HUES6 (cell line): ENCODE measurements at regions not wholly inside any gene's neighbourhood (a gene's known extent, or its start where the extent isn't known, plus 50 kb on each side); places are given as distances from the start of the nearest gene placed in this dataset.
A peak's percentile ranks its signal among the peaks of the same experiment; 100 is the strongest.

ENCODE experiments used
- H3K27ac ChIP-seq: 2 replicates; pipeline ENCODE4 v1.7.0; 2013; ENCODE audit warnings: low read depth, mild to moderate bottlenecking, low read length, inconsistent platforms
- H3K27me3 ChIP-seq: 2 replicates; pipeline ENCODE4 v1.6.1; 2013; ENCODE audit warnings: low read length; ENCODE audit not compliant: control insufficient read depth, insufficient read depth
- H3K36me3 ChIP-seq: 2 replicates; pipeline ENCODE4 v1.6.1; 2013; ENCODE audit warnings: low read length; ENCODE audit not compliant: control insufficient read depth, insufficient read depth
- H3K4me1 ChIP-seq: 2 replicates; pipeline ENCODE4 v1.6.1; 2013; ENCODE audit warnings: low read length; ENCODE audit not compliant: control insufficient read depth, insufficient read depth
- H3K4me3 ChIP-seq: 2 replicates; pipeline ENCODE4 v1.5.1; 2013; ENCODE audit warnings: low read depth, low read length
- H3K9ac ChIP-seq: one replicate; pipeline ENCODE4 v1.6.1; 2013; ENCODE audit warnings: mild to moderate bottlenecking, low read length
- H3K9me3 ChIP-seq: 2 replicates; pipeline ENCODE4 v1.6.1; 2013; ENCODE audit warnings: low read depth, low read length; ENCODE audit not compliant: control insufficient read depth, insufficient read depth

DNA sequence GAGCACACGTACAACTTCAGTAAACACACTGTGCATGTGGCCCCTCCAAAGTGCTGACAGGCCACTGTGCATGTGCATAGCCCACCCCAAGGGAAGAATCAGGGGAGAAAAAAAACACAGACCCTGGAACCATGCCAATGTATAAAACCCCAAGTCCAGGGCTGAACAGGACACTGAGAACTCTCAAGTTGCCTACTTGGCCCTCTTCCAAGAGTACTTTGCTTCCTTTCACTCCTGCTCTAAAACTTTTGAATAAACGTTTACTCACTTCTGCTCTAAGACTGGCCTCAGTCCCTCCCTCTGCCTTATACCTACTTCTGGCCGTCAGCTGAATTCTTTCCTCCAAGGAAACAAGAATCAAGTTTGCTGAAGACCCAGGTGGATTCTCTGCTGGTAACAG lies 77.7 kb upstream of the NFIB start:
- Histone ChIP-seq H3K27me3 (no peaks in the 10 kb centered on the region), H3K9me3 (peaks cover 12% of the 10 kb centered on the region), H3K4me1 (no peaks in the 10 kb centered on the region), H3K4me3 (no peak overlapping the region), H3K36me3 (no peaks in the 10 kb centered on the region), H3K9ac (no peak overlapping the region), H3K27ac (no peak overlapping the region)

DNA sequence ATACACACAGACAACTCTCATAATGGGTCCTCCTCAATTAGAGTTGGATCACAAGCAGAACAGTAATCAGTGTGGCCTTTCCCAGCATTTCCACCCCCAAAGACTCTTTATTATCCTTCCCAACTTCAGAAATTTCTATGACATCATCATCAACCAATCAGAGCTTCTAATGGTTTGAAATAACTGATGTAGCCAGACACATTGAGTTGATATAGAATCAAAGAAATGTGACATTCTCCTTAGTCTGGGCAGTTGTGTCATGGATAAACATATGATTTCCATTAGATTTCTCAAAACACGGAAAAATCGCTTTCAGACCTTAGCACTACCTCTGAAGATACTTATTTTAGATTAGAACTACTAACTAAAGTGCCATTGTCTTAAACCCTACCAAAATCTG lies 75.7 kb upstream of the NFIB start:
- no peak overlapping the region for H3K27ac ChIP-seq
- H3K4me1 ChIP-seq: no peaks in the 10 kb centered on the region
- no peaks in the 10 kb centered on the region for H3K27me3 ChIP-seq
- no peak overlapping the region for H3K9ac ChIP-seq
- peaks cover 12% of the 10 kb centered on the region for H3K9me3 ChIP-seq
- no peaks in the 10 kb centered on the region for H3K36me3 ChIP-seq
- H3K4me3 ChIP-seq: no peak overlapping the region

DNA sequence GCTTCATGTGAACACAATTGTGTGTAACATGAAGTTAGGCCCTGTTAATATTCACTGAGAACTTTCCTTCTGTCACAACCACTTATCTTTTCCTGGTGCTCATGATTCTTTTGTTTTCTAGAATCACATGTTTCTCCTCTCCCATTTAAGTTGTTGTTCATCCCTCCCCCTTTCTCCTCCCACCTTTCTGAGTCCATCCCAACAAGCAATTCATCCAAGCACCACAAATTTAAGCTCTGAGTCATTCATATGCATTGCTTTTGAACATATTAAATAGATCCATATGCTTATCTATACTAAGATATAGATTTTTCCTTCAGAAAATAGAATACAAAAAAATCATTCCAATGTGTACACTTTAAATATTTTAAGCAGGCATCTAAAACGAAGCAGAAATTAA lies 75.2 kb upstream of the NFIB start:
- Histone ChIP-seq H3K4me3 (no peak overlapping the region), H3K36me3 (no peaks in the 10 kb centered on the region), H3K4me1 (no peaks in the 10 kb centered on the region), H3K27me3 (no peaks in the 10 kb centered on the region), H3K9me3 (peaks cover 9% of the 10 kb centered on the region), H3K9ac (no peak overlapping the region), H3K27ac (no peak overlapping the region)

DNA sequence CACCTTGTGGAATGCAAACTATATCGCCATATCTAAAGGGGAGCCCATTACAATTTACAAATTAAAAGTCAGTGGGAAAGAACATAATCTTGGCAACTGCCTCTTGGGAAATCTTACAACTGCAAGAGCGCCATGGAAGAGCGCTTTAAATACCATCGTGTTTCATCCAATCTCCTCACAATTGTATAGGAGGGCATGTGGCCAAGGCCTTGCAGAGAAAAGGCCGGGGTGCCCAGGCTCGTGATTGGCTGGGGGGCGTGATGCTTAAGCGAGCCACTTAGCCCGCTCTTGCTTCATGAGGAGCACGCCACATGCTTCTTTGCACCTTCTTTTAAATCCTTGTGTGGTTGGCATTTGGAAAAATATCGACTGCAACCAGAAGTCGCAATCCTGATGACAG lies 69.8 kb upstream of the NFIB start:
- Histone ChIP-seq H3K27me3 (no peaks in the 10 kb centered on the region), H3K27ac (no peak overlapping the region), H3K36me3 (no peaks in the 10 kb centered on the region), H3K4me3 (no peak overlapping the region), H3K9ac (no peak overlapping the region), H3K9me3 (no peaks in the 10 kb centered on the region), H3K4me1 (no peaks in the 10 kb centered on the region)

DNA sequence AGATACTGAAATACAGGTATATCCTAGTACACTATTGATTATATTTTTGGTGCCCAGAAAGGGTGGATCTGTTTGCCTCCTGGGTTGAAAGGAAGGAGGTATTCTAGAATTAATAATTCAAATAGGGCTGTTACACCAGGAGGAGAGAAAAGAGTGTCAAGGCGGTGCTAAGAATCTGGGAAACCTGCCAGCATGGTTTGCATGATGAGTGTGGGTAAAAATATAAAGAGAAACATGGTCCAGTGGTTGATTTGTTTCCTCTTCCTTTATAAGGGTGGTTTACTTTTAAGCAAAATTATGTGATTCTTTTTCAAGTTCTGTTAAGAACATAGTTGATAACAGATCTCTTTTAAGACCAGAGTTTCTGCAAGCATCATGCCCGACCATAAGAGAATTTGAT lies 69.4 kb upstream of the NFIB start:
- H3K9ac ChIP-seq: no peak overlapping the region
- H3K27me3 ChIP-seq: no peaks in the 10 kb centered on the region
- no peaks in the 10 kb centered on the region for H3K9me3 ChIP-seq
- no peak overlapping the region for H3K4me3 ChIP-seq
- no peaks in the 10 kb centered on the region for H3K4me1 ChIP-seq
- no peaks in the 10 kb centered on the region for H3K36me3 ChIP-seq
- H3K27ac ChIP-seq: no peak overlapping the region

DNA sequence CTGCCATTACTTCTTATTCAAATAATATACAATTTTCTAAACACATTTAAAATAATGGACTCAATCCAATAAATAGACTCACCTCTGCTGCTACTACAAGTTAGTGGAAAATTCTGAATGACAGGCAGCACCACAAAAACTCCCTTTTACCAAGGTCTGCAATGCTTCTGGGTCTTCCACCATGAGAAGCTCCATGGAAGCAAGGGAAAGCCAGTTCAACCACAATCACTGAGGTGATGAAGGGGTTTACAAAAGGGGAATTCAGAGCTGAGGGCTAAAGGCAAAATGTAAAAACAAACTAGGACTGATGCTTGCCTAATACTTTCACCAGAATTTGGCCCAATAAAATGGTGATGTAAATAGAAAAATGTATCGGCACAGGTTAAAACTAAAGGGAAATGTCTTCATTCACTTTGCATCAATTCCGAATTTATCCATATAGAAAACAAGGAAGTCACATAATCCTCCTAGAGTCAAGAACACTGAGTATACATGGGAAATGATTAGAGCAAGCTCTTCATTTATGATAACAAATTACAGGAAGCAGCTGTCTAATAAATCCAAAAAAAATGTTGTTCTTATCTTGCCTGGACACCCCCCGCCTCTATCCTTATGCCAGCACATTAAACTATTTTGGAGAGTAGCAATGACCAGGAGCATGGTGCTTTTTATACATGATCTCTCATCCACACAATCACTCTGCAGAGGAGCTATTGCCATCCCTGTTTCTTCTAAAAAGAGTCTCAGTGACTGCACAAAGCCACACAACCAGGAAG lies 66.3 kb upstream of the NFIB start:
- Histone ChIP-seq H3K9me3 (peaks cover 8% of the 10 kb centered on the region), H3K27me3 (no peaks in the 10 kb centered on the region), H3K9ac (no peak overlapping the region), H3K4me3 (no peak overlapping the region), H3K4me1 (no peaks in the 10 kb centered on the region), H3K36me3 (no peaks in the 10 kb centered on the region), H3K27ac (no peak overlapping the region)

DNA sequence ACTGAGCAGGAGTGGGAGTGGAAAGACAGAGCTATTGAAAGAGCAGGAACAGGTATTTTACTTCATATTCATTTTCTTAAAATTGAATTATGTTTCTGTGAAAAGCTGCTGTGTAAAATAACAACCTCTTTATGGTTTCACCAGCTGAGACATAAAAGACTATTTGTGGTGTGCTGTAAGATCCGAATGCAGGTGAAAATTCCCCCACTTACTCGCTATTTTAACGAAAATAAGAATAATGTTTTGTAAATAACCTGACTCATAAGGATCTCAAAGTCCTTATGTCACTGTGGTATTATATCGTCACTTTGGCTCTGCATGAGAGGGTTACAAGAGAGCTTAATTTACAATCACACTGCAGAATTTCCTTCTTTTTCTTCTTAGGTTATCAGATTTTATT lies 65.3 kb upstream of the NFIB start:
- H3K36me3 ChIP-seq: no peaks in the 10 kb centered on the region
- peaks cover 11% of the 10 kb centered on the region for H3K9me3 ChIP-seq
- no peak overlapping the region for H3K27ac ChIP-seq
- no peaks in the 10 kb centered on the region for H3K27me3 ChIP-seq
- H3K9ac ChIP-seq: no peak overlapping the region
- no peak overlapping the region for H3K4me3 ChIP-seq
- H3K4me1 ChIP-seq: peaks cover 1% of the 10 kb centered on the region; the same call in 1 of the 2 replicates

DNA sequence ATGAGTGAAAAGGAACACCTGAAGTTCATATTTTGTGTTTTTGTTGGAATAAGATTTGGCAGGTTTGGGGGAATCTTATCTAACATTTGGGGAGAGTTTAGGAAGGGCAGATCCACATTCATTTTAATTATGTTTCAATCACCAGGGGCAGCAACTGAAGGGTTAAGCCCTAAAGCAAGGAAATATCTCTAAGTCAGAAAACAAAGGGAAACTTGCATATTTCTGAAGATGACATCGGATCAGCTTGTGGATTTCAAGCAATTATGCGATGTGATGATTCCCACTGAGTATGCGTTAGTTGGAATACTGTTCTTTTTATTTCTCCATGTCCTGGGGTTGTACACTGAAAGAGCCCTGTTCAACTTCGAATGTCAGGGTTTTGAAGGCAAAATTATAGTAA lies 59.8 kb upstream of the NFIB start:
- H3K27ac ChIP-seq: peak overlapping the region; percentile 78; the same call in 1 of the 2 replicates
- no peak overlapping the region for H3K4me3 ChIP-seq
- peaks cover 24% of the 10 kb centered on the region for H3K4me1 ChIP-seq
- H3K27me3 ChIP-seq: no peaks in the 10 kb centered on the region
- peaks cover 11% of the 10 kb centered on the region for H3K9me3 ChIP-seq
- H3K9ac ChIP-seq: peak overlapping the region; percentile 17
- no peaks in the 10 kb centered on the region for H3K36me3 ChIP-seq

DNA sequence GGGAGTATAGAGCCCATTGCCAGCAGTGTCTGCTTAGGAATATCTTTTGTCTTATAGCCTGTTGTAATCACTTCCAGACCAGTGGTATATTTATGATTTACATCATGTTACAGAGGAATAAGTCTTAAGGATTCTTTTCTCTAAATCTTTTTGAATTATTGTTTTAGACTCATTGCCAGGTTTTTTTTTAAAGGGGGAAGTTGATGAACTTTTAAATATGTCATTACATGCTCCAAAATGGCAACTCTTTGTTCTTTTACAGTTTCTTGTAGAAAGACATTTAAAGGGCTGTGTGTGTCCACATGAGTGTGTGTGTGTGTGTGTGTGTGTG lies 59.4 kb upstream of the NFIB start:
- Histone ChIP-seq H3K36me3 (no peaks in the 10 kb centered on the region), H3K27ac (peak overlapping the region; percentile 78; the same call in 1 of the 2 replicates), H3K27me3 (no peaks in the 10 kb centered on the region), H3K9ac (peak overlapping the region; percentile 25), H3K9me3 (peaks cover 11% of the 10 kb centered on the region), H3K4me1 (peaks cover 24% of the 10 kb centered on the region), H3K4me3 (0 out of 2 replicates have a peak overlapping the region, but pooled peaks have one; percentile 4)

DNA sequence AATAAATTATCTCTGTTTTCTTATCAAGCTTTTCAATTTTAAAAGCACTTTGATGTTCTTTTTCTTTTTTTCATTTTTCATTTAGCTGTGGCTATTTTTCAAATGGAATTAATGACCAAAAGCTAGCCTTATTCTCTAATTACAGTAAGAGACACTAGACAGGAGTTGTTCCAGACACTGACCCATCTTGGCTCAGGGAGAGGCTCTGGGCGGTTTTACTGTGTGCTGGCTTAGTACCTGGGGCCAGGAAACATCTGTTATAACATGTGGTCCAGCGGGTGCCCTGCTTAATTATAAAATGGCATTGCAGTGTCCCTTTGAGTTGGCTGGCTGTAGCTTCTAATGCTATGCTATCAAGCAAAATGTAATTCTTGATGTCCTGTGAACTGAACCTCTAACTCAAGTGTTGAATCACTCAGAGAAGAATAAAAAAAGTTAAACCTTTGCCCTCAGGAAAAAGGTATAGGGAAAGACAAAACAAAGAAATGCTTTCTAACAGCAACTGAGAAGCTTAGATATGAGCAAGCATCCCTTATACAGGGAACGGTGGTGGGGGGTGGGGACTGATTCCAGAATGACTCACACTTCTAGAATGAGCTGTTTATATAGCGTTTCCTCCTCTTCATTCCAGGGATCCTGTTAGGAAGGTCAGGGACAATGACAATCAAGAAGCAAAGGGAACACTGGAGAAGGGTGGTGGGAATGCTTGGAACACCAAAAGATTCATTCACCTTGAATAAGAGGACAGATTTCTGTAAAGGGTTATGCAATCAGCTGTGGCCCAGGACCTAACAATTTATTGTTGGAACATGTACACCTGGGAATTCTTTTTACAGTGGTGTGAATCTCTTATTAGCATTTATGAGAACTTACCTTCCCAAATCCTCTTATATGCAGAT lies 58.7 kb upstream of the NFIB start:
- Histone ChIP-seq H3K36me3 (no peaks in the 10 kb centered on the region), H3K27ac (peak overlapping the region; percentile 78; the same call in 1 of the 2 replicates), H3K4me1 (peaks cover 24% of the 10 kb centered on the region), H3K9ac (peak overlapping the region; percentile 47), H3K27me3 (no peaks in the 10 kb centered on the region), H3K4me3 (peak overlapping the region; percentile 4; the same call in 1 of the 2 replicates), H3K9me3 (peaks cover 11% of the 10 kb centered on the region)

DNA sequence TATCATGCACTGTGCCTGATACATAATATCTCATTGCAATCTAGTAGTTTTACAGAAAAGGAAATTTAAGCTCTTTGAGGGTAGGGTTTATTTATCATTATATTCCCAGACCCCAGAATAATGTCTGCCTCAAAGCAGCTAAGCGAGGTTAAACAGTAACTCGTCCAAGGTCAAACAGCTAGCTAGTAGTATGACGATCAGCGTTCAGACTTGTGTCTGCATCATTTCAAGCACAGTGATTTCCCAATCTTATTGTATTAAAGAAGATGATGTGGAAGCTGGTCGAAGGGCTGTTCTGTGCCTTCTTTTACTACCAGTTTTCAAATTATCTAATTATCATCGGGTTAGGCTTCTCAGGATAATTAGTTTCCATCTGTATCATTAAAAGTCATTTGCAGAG lies 55.1 kb upstream of the NFIB start:
- Histone ChIP-seq H3K27me3 (no peaks in the 10 kb centered on the region), H3K4me3 (no peak overlapping the region), H3K4me1 (peaks cover 20% of the 10 kb centered on the region), H3K9ac (no peak overlapping the region), H3K27ac (no peak overlapping the region), H3K9me3 (peaks cover 5% of the 10 kb centered on the region; the same call in 1 of the 2 replicates), H3K36me3 (no peaks in the 10 kb centered on the region)
